Transverse colon (tissue), 4 donors: ENCODE measurements at regions not wholly inside any gene's neighbourhood (a gene's known extent, or its start where the extent isn't known, plus 50 kb on each side); places are given as distances from the start of the nearest gene placed in this dataset.
"Not testable (repeated sequence)": the region's sequence is repeated elsewhere in the genome, so short reads cannot be mapped to it uniquely, and the experiment has no call there.

Experiments
- DNase-seq: peaks from one replicate; pipeline ENCODE4 v3.0.0-alpha.2; 2019
- H3K27ac ChIP-seq, 4 donors: fragments of 200-600 bp; sonication (generic); 2 replicates each; pipeline ENCODE4 v1.5.1; 2016 to 2018; ENCODE audit warnings: inconsistent platforms in 4 of 4
- H3K27me3 ChIP-seq: fragments of 200-600 bp; sonication (generic); 2 replicates; pipeline ENCODE4 v1.5.1; 2017; ENCODE audit warnings: inconsistent platforms
- H3K36me3 ChIP-seq, 4 donors: fragments of 200-600 bp; sonication (generic); 2 replicates each; pipeline ENCODE4 v1.5.1; 2017 to 2019; ENCODE audit warnings: inconsistent platforms in 4 of 4
- H3K4me1 ChIP-seq, 4 donors: fragments of 200-600 bp; sonication (generic); 2 replicates each; pipeline ENCODE4 v1.5.1; 2017 to 2020; ENCODE audit warnings: inconsistent platforms in 4 of 4
- H3K4me3 ChIP-seq, 4 donors: fragments of 200-600 bp; sonication (generic); 1 replicate in 1 of 4; 2 replicates in 3 of 4; pipeline versions ENCODE4 v1.5.1 to v1.6.1; 2017 to 2019; ENCODE audit warnings: inconsistent platforms in 4 of 4
- H3K9me3 ChIP-seq, 2 donors: fragments of 200-600 bp; sonication (generic); 2 replicates each; pipeline ENCODE4 v1.5.1; 2017 to 2019; ENCODE audit warnings: inconsistent platforms in 2 of 2
- EP300 ChIP-seq: sonication (generic); formaldehyde crosslinking; IDR thresholded peaks from one replicate; pipeline ENCODE4 v1.6.1; 2017; ENCODE audit warnings: antibody characterized with exemption, low read depth
- POLR2A ChIP-seq: fragments of 450-650 bp; IDR thresholded peaks from one replicate; pipeline ENCODE4 v1.6.1; 2016; ENCODE audit warnings: antibody characterized with exemption, mild to moderate bottlenecking, moderate library complexity
- POLR2AphosphoS5 ChIP-seq, 3 donors: sonication (generic); formaldehyde crosslinking; IDR thresholded peaks; one replicate each; pipeline ENCODE4 v1.6.1; 2016; ENCODE audit warnings: antibody characterized with exemption in 3 of 3
- WGBS, 2 donors: methylation state at CpG; one replicate each; pipeline ENCODE4 v1.1.5; 2018; ENCODE audit warnings: low coverage in 1 of 2; 5-methylcytosine and 5-hydroxymethylcytosine counted together
- in situ Hi-C, 4 donors: fragments of 200-750 bp; cut with MboI; loops; one replicate each; pipeline versions ENCODE4 v1.15.0 to v1.15.1; 2017; ENCODE audit warnings: low sequenced_read_pairs in 3 of 4, low pct_ligation_motif_present in 1 of 4, low pct_unique_long_range_greater_than_20kb in 1 of 4
- intact Hi-C: fragments of 100-400 bp; cut with DNase I; formaldehyde crosslinking; loops from one replicate; pipeline ENCODE4 v1.15.1; 2023; ENCODE audit warnings: low total_unique reads
- TF ChIP-seq, protein P1 (sequence below), 5 experiments: fragments of 200-600 bp in 3 of 5; fragments of 450-650 bp in 2 of 5; sonication (generic) in 3 of 5; IDR thresholded peaks; 1 replicate in 2 of 5; 2 replicates in 3 of 5; pipeline ENCODE4 v1.5.1; 2016 to 2017; ENCODE audit warnings: antibody characterized with exemption in 5 of 5, inconsistent platforms in 3 of 5, mild to moderate bottlenecking in 2 of 5, moderate library complexity in 1 of 5

- Histone ChIP-seq H3K27ac (no peak overlapping the region), H3K4me3 (no peak overlapping the region), H3K9me3 (no peaks in the 10 kb centered on the region), H3K27me3 (no peaks in the 10 kb centered on the region), H3K36me3 (no peaks in the 10 kb centered on the region), H3K4me1 (peaks cover 0 to 17% (median 3%) of the 10 kb centered on the region in 4 donors)
- WGBS, 2 donors = 43 to 60% methylated on average over 2 to 4 of the region's 4 CpGs
- no peak for TF ChIP-seq POLR2AphosphoS5 (IDR thresholded peaks at IDR 0.05)
- TF ChIP-seq, protein P1, sequence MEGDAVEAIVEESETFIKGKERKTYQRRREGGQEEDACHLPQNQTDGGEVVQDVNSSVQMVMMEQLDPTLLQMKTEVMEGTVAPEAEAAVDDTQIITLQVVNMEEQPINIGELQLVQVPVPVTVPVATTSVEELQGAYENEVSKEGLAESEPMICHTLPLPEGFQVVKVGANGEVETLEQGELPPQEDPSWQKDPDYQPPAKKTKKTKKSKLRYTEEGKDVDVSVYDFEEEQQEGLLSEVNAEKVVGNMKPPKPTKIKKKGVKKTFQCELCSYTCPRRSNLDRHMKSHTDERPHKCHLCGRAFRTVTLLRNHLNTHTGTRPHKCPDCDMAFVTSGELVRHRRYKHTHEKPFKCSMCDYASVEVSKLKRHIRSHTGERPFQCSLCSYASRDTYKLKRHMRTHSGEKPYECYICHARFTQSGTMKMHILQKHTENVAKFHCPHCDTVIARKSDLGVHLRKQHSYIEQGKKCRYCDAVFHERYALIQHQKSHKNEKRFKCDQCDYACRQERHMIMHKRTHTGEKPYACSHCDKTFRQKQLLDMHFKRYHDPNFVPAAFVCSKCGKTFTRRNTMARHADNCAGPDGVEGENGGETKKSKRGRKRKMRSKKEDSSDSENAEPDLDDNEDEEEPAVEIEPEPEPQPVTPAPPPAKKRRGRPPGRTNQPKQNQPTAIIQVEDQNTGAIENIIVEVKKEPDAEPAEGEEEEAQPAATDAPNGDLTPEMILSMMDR (IDR thresholded peaks at IDR 0.05) = peak; percentile 48 to 74 (median 62)
- no peak for DNase-seq
- intact Hi-C loops (loop anchor here (10.0 kb wide), 1 partner anchor 1870 kb away; no protein-coding TSS in a partner anchor), in situ Hi-C loops (no loop called here)
Measured at GRCh38 chr10:58064714-58065528, 202.8 kb downstream of the IPMK start.

GRCh38 chr10:58063861-58064480, 203.7 kb downstream of the IPMK start:
- WGBS, 2 donors = 19 to 28% methylated on average over 7 of the region's 7 CpGs

DNA sequence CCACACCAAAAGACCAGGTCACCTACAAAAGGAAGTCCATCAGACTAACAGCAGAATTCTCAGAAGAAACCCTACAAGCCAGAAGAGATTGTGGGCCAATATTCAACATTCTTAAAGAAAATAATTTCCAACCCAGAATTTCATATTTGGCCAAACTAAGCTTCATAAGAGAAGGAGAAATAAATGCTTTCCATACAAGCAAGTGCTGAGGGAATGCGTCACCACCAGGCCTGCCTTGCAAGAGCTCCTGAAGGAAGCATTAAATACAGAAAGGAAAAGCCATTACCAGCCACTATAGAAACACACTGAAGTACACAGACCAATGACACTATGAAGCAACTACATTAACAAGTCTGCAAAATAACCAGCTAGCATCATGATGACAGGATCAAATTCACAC, 209.0 kb downstream of the IPMK start:
- in situ Hi-C loops, H3K36me3 ChIP-seq, H3K4me3 ChIP-seq, DNase-seq, H3K4me1 ChIP-seq, H3K9me3 ChIP-seq, H3K27ac ChIP-seq, H3K27me3 ChIP-seq, intact Hi-C loops: not testable (repeated sequence)
- WGBS, 2 donors = 88% methylated on average over 1 of the region's 1 CpG; no CpG with 5 or more reads in 1 of the 2 donors

More at GRCh38 chr10:58063861-58064480, 203.7 kb downstream of the IPMK start:
- DNase-seq = peak; percentile 25
- Histone ChIP-seq H3K4me3 (no peak overlapping the region), H3K27me3 (no peaks in the 10 kb centered on the region), H3K9me3 (no peaks in the 10 kb centered on the region), H3K27ac (peak overlapping the region in 1 of 4 donors; percentile 24), H3K36me3 (no peaks in the 10 kb centered on the region), H3K4me1 (peaks cover 0 to 17% (median 3%) of the 10 kb centered on the region in 4 donors)
- intact Hi-C loops (loop anchor here (10.0 kb wide), 1 partner anchor 1869 kb away; no protein-coding TSS in a partner anchor), in situ Hi-C loops (no loop called here)
- TF ChIP-seq EP300 (no peak), POLR2AphosphoS5 (IDR thresholded peaks at IDR 0.05) (no peak), POLR2A (no peak)
- TF ChIP-seq, protein P1 (IDR thresholded peaks at IDR 0.05) = no peak

GRCh38 chr10:58054881-58055280, 212.8 kb downstream of the IPMK start:
- no peaks in the 10 kb centered on the region for H3K4me1 ChIP-seq
- TF ChIP-seq EP300 (no peak), POLR2A (no peak), POLR2AphosphoS5 (IDR thresholded peaks at IDR 0.05) (no peak)
- TF ChIP-seq, protein P1 (IDR thresholded peaks at IDR 0.05) = no peak
- no peak overlapping the region for H3K27ac ChIP-seq
- in situ Hi-C loops (no loop called here), intact Hi-C loops (no loop called here)
- no peak for DNase-seq
- 85 to 96% methylated on average over 2 of the region's 2 CpGs for WGBS, 2 donors
- no peaks in the 10 kb centered on the region for H3K9me3 ChIP-seq
- no peak overlapping the region for H3K4me3 ChIP-seq
- H3K36me3 ChIP-seq = no peaks in the 10 kb centered on the region
- no peaks in the 10 kb centered on the region for H3K27me3 ChIP-seq
